T-helper 2 cell (primary cell): ENCODE measurements at regions not wholly inside any gene's neighbourhood (a gene's known extent, or its start where the extent isn't known, plus 50 kb on each side); places are given as distances from the start of the nearest gene placed in this dataset.

ENCODE experiments used
- DNase-seq, 5 experiments: peaks; one replicate each; pipeline versions ENCODE4 v3.0.0 to v3.0.0-alpha.2; 2012 to 2022

- DNase-seq, result peak in 1 of 5 experiments; percentile 34
Observed at GRCh38 chr3:107894998-107895397, 195.8 kb downstream of the CD47 start.

- no peak for DNase-seq
Observed at GRCh38 chr3:107892955-107893624, 197.7 kb downstream of the CD47 start.

GRCh38 chr3:107884719-107885460, 205.9 kb downstream of the CD47 start:
- DNase-seq, result no peak

- no peak for DNase-seq
Observed at GRCh38 chr3:107884028-107884427, 206.8 kb downstream of the CD47 start.

GRCh38 chr3:107882881-107883280, 207.9 kb downstream of the CD47 start:
- DNase-seq, result no peak

GRCh38 chr3:107882261-107882660, 208.6 kb downstream of the CD47 start:
- DNase-seq, result no peak

- DNase-seq, result no peak
Observed at GRCh38 chr3:107881509-107881908, 209.3 kb downstream of the CD47 start.

- no peak for DNase-seq
Observed at GRCh38 chr3:107880702-107881101, 210.1 kb downstream of the CD47 start.

GRCh38 chr3:107877936-107878335, 212.9 kb downstream of the CD47 start:
- no peak for DNase-seq

- peak in 1 of 5 experiments; percentile 61 for DNase-seq
Observed at GRCh38 chr3:107870943-107871638, 219.7 kb downstream of the CD47 start.

GRCh38 chr3:107870096-107870495, 220.7 kb downstream of the CD47 start:
- peak in 1 of 5 experiments; percentile 35 for DNase-seq

GRCh38 chr3:107868449-107868848, 222.4 kb downstream of the CD47 start:
- DNase-seq, result no peak

- DNase-seq, result no peak
Observed at GRCh38 chr3:107861904-107862303, 228.9 kb downstream of the CD47 start.

- DNase-seq, result no peak
Observed at GRCh38 chr3:107861422-107861821, 229.4 kb downstream of the CD47 start.
